ENCODE measurements at regions not wholly inside any gene's neighbourhood (a gene's known extent, or its start where the extent isn't known, plus 50 kb on each side); places are given as distances from the start of the nearest gene placed in this dataset.
A peak's percentile ranks its signal among the peaks of the same experiment; 100 is the strongest.
"Not testable (repeated sequence)": the region's sequence is repeated elsewhere in the genome, so short reads cannot be mapped to it uniquely, and the experiment has no call there.

GRCh38 chr4:155592179-155592937, 74.3 kb upstream of the GUCY1A1 start:
- DNase-seq (ENCODE audit: low spot score): peak; percentile 61

- DNase-seq (ENCODE audit: low spot score): no peak
These were observed 74.9 kb upstream of the GUCY1A1 start for GRCh38 chr4:155591738-155592143.

GRCh38 chr4:155590796-155591585, 75.7 kb upstream of the GUCY1A1 start:
- DNase-seq (ENCODE audit: low spot score): no peak

GRCh38 chr4:155588437-155588836, 78.2 kb upstream of the GUCY1A1 start:
- no peak for DNase-seq (ENCODE audit: low spot score)

GRCh38 chr4:155587766-155588165, 78.9 kb upstream of the GUCY1A1 start:
- DNase-seq (ENCODE audit: low spot score): no peak

- peak; percentile 7 for DNase-seq (ENCODE audit: low spot score)
These were observed 83.6 kb upstream of the GUCY1A1 start for GRCh38 chr4:155582971-155583437.

GRCh38 chr4:155582041-155582440, 84.6 kb upstream of the GUCY1A1 start:
- DNase-seq (ENCODE audit: low spot score): no peak

GRCh38 chr4:155578726-155579370, 87.8 kb upstream of the GUCY1A1 start:
- peak; percentile 63 for DNase-seq (ENCODE audit: low spot score)

GRCh38 chr4:155578219-155578618, 88.4 kb upstream of the GUCY1A1 start:
- DNase-seq (ENCODE audit: low spot score): no peak

- not testable (repeated sequence) for DNase-seq (ENCODE audit: low spot score)
These were observed 92.3 kb upstream of the GUCY1A1 start for GRCh38 chr4:155574329-155574728.

GRCh38 chr4:155573126-155573525, 93.5 kb upstream of the GUCY1A1 start:
- no peak for DNase-seq (ENCODE audit: low spot score)

- no peak for DNase-seq (ENCODE audit: low spot score)
These were observed 94.4 kb upstream of the GUCY1A1 start for GRCh38 chr4:155572106-155572703.

- no peak for DNase-seq (ENCODE audit: low spot score)
These were observed 95.3 kb upstream of the GUCY1A1 start for GRCh38 chr4:155571184-155571944.

GRCh38 chr4:155570661-155571060, 96.0 kb upstream of the GUCY1A1 start:
- DNase-seq (ENCODE audit: low spot score): no peak

GRCh38 chr4:155569960-155570515, 96.6 kb upstream of the GUCY1A1 start:
- peak; percentile 85 for DNase-seq (ENCODE audit: low spot score)

GRCh38 chr4:155569471-155569870, 97.2 kb upstream of the GUCY1A1 start:
- no peak for DNase-seq (ENCODE audit: low spot score)

GRCh38 chr4:155568641-155569220, 97.9 kb upstream of the GUCY1A1 start:
- DNase-seq (ENCODE audit: low spot score): no peak

GRCh38 chr4:155566354-155566753, 100.3 kb upstream of the GUCY1A1 start:
- peak; percentile 14 for DNase-seq (ENCODE audit: low spot score)

- no peak for DNase-seq (ENCODE audit: low spot score)
These were observed 100.9 kb upstream of the GUCY1A1 start for GRCh38 chr4:155565776-155566175.

- no peak for DNase-seq (ENCODE audit: low spot score)
These were observed 101.3 kb upstream of the GUCY1A1 start for GRCh38 chr4:155565330-155565729.

GRCh38 chr4:155564880-155565279, 101.8 kb upstream of the GUCY1A1 start:
- no peak for DNase-seq (ENCODE audit: low spot score)

Data from AG08395 (cell line).